H1 (cell line): ENCODE measurements at regions not wholly inside any gene's neighbourhood (a gene's known extent, or its start where the extent isn't known, plus 50 kb on each side); places are given as distances from the start of the nearest gene placed in this dataset.

Experiments
- CTCF ChIA-PET: fragments of 300-600 bp; sonication (Branson Sonifier 250); formaldehyde crosslinking; loops from one replicate; lab custom pipeline; 2021; ENCODE audit not compliant: partially characterized antibody; lab: Charles Lee
- POLR2A ChIA-PET: fragments of 300-600 bp; sonication (Branson Sonifier 250); formaldehyde crosslinking; loops from one replicate; lab custom pipeline; 2021; ENCODE audit warnings: inconsistent platforms; ENCODE audit not compliant: partially characterized antibody; lab: Charles Lee
- DNase-seq, 2 experiments: peaks; one replicate each; pipeline versions ENCODE4 v3.0.0 to v3.0.0-alpha.2; 2010 to 2022; ENCODE audit warnings: low spot score in 2 of 2, low read depth in 1 of 2, mixed read lengths in 1 of 2
- FAIRE-seq: peaks from 2 replicates; lab custom pipeline; 2011; peaks lifted over from hg19 to GRCh38; lab: Jason Lieb, UNC
- H2AFZ ChIP-seq: 2 replicates; pipeline ENCODE4 v1.8.1; 2012; ENCODE audit warnings: low read length, inconsistent platforms
- H2AK5ac ChIP-seq: 2 replicates; pipeline ENCODE4 v1.6.1; 2013; ENCODE audit warnings: low read depth, low read length
- H2BK120ac ChIP-seq: replicated peaks from 2 replicates; pipeline ENCODE3; 2013; ENCODE audit warnings: low read depth, low read length, inconsistent platforms
- H2BK12ac ChIP-seq: 2 replicates; pipeline ENCODE4 v1.6.1; 2013; ENCODE audit warnings: low read depth, low read length
- H2BK15ac ChIP-seq: 2 replicates; pipeline ENCODE4 v1.6.1; 2013; ENCODE audit warnings: low read length
- H2BK20ac ChIP-seq: 2 replicates; pipeline ENCODE4 v1.6.1; 2013; ENCODE audit warnings: low read length
- H2BK5ac ChIP-seq: 2 replicates; pipeline ENCODE4 v1.6.1; 2013; ENCODE audit warnings: low read depth, low read length
- H3K14ac ChIP-seq: 2 replicates; pipeline ENCODE4 v1.6.1; 2013; ENCODE audit warnings: inconsistent platforms; ENCODE audit not compliant: insufficient read length
- H3K18ac ChIP-seq: 2 replicates; pipeline ENCODE4 v1.6.1; 2013; ENCODE audit warnings: low read length; ENCODE audit errors: extremely low read depth
- H3K23ac ChIP-seq: 2 replicates; pipeline ENCODE4 v1.6.1; 2013; ENCODE audit warnings: inconsistent platforms; ENCODE audit not compliant: insufficient read length
- H3K23me2 ChIP-seq: 2 replicates; pipeline ENCODE4 v1.6.1; 2013; ENCODE audit warnings: low read depth, low read length
- H3K27ac ChIP-seq: 2 replicates; pipeline ENCODE4 v1.6.1; 2011; ENCODE audit warnings: low read depth, low read length, inconsistent platforms
- H3K27me3 ChIP-seq, 4 experiments: replicated peaks in 1 of 4; 1 replicate in 1 of 4; 2 replicates in 3 of 4; pipeline versions ENCODE4 v1.6.1 to v1.8.1; 2011 to 2013; ENCODE audit warnings: low read length in 3 of 4, mild to moderate bottlenecking in 3 of 4, inconsistent platforms in 2 of 4, mixed read lengths in 2 of 4, moderate library complexity in 1 of 4; ENCODE audit not compliant: control insufficient read depth in 3 of 4, insufficient read depth in 3 of 4; ENCODE audit errors: extremely low read depth in 1 of 4
- H3K36me3 ChIP-seq, 4 experiments: 2 replicates each; pipeline versions ENCODE4 v1.6.1 to v1.8.1; 2011 to 2013; ENCODE audit warnings: mild to moderate bottlenecking in 4 of 4, low read length in 3 of 4, moderate library complexity in 2 of 4, control low read depth in 1 of 4, inconsistent platforms in 1 of 4; ENCODE audit not compliant: insufficient read depth in 4 of 4, control insufficient read depth in 2 of 4
- H3K4ac ChIP-seq: replicated peaks from 2 replicates; pipeline ENCODE3; 2013; ENCODE audit warnings: low read length, low read depth, mixed read lengths, inconsistent platforms; ENCODE audit not compliant: insufficient read length
- H3K4me1 ChIP-seq, 4 experiments: replicated peaks in 1 of 4; 1 replicate in 1 of 4; 2 replicates in 3 of 4; pipeline versions ENCODE4 v1.6.1 to v1.8.1; 2011 to 2013; ENCODE audit warnings: low read length in 3 of 4, inconsistent platforms in 2 of 4, mixed read lengths in 1 of 4; ENCODE audit not compliant: insufficient read depth in 4 of 4, control insufficient read depth in 3 of 4
- H3K4me2 ChIP-seq, 2 experiments: 2 replicates each; pipeline versions ENCODE4 v1.6.1 to v1.8.1; 2011 to 2013; ENCODE audit warnings: low read depth in 2 of 2, low read length in 2 of 2, control low read depth in 1 of 2, inconsistent platforms in 1 of 2, mild to moderate bottlenecking in 1 of 2; ENCODE audit not compliant: insufficient read depth in 1 of 2
- H3K4me3 ChIP-seq, 4 experiments: fragments of 200-600, 300-600 bp in 1 of 4; sonication (generic), shearing (Covaris generic), sonication (Bioruptor Twin) in 1 of 4; 2 replicates each; pipeline versions ENCODE4 v1.5.1 to v1.8.1; 2011 to 2016; ENCODE audit warnings: low read length in 4 of 4, low read depth in 3 of 4, control low read depth in 2 of 4, inconsistent platforms in 2 of 4, mild to moderate bottlenecking in 2 of 4, mixed read lengths in 1 of 4, moderate library complexity in 1 of 4; ENCODE audit not compliant: insufficient read depth in 2 of 4; ENCODE audit errors: extremely low read depth in 1 of 4
- H3K56ac ChIP-seq: replicated peaks from 2 replicates; pipeline ENCODE3; 2013; ENCODE audit warnings: low read depth, mild to moderate bottlenecking, mixed read lengths, low read length, inconsistent platforms; ENCODE audit not compliant: insufficient read length
- H3K79me1 ChIP-seq: 2 replicates; pipeline ENCODE4 v1.6.1; 2013; ENCODE audit warnings: low read depth, low read length, control low read depth
- H3K79me2 ChIP-seq, 2 experiments: 2 replicates each; pipeline versions ENCODE4 v1.6.1 to v1.8.1; 2012 to 2013; ENCODE audit warnings: low read length in 2 of 2, mild to moderate bottlenecking in 2 of 2, inconsistent platforms in 1 of 2; ENCODE audit not compliant: insufficient read depth in 2 of 2, control insufficient read depth in 1 of 2
- H3K9ac ChIP-seq, 4 experiments: replicated peaks in 1 of 4; 1 replicate in 1 of 4; 2 replicates in 3 of 4; pipeline versions ENCODE4 v1.6.1 to v1.8.1; 2011 to 2013; ENCODE audit warnings: low read depth in 3 of 4, low read length in 3 of 4, control low read depth in 2 of 4, mild to moderate bottlenecking in 2 of 4, moderate library complexity in 2 of 4, inconsistent platforms in 1 of 4; ENCODE audit errors: extremely low read depth in 1 of 4
- H3K9me3 ChIP-seq, 2 experiments: 2 replicates each; pipeline versions ENCODE4 v1.6.1 to v1.8.1; 2012 to 2013; ENCODE audit warnings: mild to moderate bottlenecking in 2 of 2, moderate library complexity in 2 of 2, control low read depth in 1 of 2, inconsistent platforms in 1 of 2, low read depth in 1 of 2, low read length in 1 of 2, mixed read lengths in 1 of 2; ENCODE audit not compliant: insufficient read depth in 2 of 2
- H4K20me1 ChIP-seq, 2 experiments: replicated peaks in 1 of 2; 2 replicates each; pipeline versions ENCODE3 to v1.8.1; 2011 to 2013; ENCODE audit warnings: inconsistent platforms in 2 of 2, low read length in 2 of 2, mild to moderate bottlenecking in 1 of 2; ENCODE audit not compliant: insufficient read depth in 2 of 2, control insufficient read depth in 1 of 2
- H4K5ac ChIP-seq: 2 replicates; pipeline ENCODE4 v1.6.1; 2013; ENCODE audit warnings: low read length, low read depth, mixed read lengths, inconsistent platforms; ENCODE audit not compliant: insufficient read length
- H4K8ac ChIP-seq: 2 replicates; pipeline ENCODE4 v1.8.0; 2013; ENCODE audit warnings: mild to moderate bottlenecking, moderate library complexity, low read length, inconsistent platforms; ENCODE audit not compliant: insufficient read depth; ENCODE audit errors: extremely low read depth
- H4K91ac ChIP-seq: replicated peaks from 2 replicates; pipeline ENCODE3; 2013; ENCODE audit warnings: low read length, mixed read lengths, inconsistent platforms; ENCODE audit not compliant: insufficient read length
- BACH1 ChIP-seq: IDR thresholded peaks from 2 replicates; pipeline ENCODE4 v1.6.1; 2012; ENCODE audit warnings: low read length, improper control_type of control experiment
- CREB1 ChIP-seq: IDR thresholded peaks from 2 replicates; pipeline ENCODE4 v1.6.1; 2012; ENCODE audit warnings: inconsistent platforms
- KDM5A ChIP-seq: fragments of 200-600 bp; IDR thresholded peaks from 2 replicates; pipeline ENCODE4 v1.7.1; 2012; ENCODE audit warnings: mild to moderate bottlenecking, low read length, inconsistent platforms, mixed read lengths
- MAFK ChIP-seq: IDR thresholded peaks from 2 replicates; pipeline ENCODE4 v1.6.1; 2012; ENCODE audit warnings: low read depth, mild to moderate bottlenecking, improper control_type of control experiment, low read length
- NANOG ChIP-seq: IDR thresholded peaks from 2 replicates; pipeline ENCODE4 v1.6.1; 2011; ENCODE audit warnings: low read length, low read depth, mild to moderate bottlenecking, inconsistent platforms; ENCODE audit not compliant: insufficient read depth, poor library complexity, severe bottlenecking
- NRF1 ChIP-seq: IDR thresholded peaks from 2 replicates; pipeline ENCODE4 v1.6.1; 2011; ENCODE audit warnings: mild to moderate bottlenecking, low read depth, low read length, improper control_type of control experiment
- POLR2AphosphoS5 ChIP-seq: IDR thresholded peaks from 2 replicates; pipeline ENCODE4 v1.6.1; 2011; ENCODE audit warnings: low read depth, low read length
- RAD21 ChIP-seq, 2 experiments: IDR thresholded peaks in 1 of 2; conservative IDR thresholded peaks in 1 of 2; 2 replicates each; pipeline ENCODE4 v1.6.1; 2011; ENCODE audit warnings: low read depth in 2 of 2, low read length in 2 of 2, improper control_type of control experiment in 1 of 2, inconsistent platforms in 1 of 2, mild to moderate bottlenecking in 1 of 2, moderate library complexity in 1 of 2
- TAF7 ChIP-seq: optimal IDR thresholded peaks from 2 replicates; pipeline ENCODE3; 2011; ENCODE audit warnings: low read depth, mild to moderate bottlenecking, inconsistent platforms, low read length, moderate library complexity, borderline replicate concordance
- TEAD4 ChIP-seq: IDR thresholded peaks from 2 replicates; pipeline ENCODE4 v1.6.1; 2012; ENCODE audit warnings: low read depth, low read length, inconsistent platforms, mixed read lengths
- USF2 ChIP-seq: IDR thresholded peaks from 2 replicates; pipeline ENCODE4 v1.6.1; 2011; ENCODE audit warnings: low read length, improper control_type of control experiment
- WGBS, 2 experiments: shearing (Covaris generic) in 1 of 2; methylation state at CpG; one replicate each; pipeline versions ENCODE4 v1.1.6 to v1.1.7; 2013 to 2015; ENCODE audit warnings: low lambda C conversion rate in 2 of 2, mixed read lengths in 2 of 2, inconsistent platforms in 1 of 2, low coverage in 1 of 2, missing lambda C conversion rate in 1 of 2; ENCODE audit not compliant: insufficient replicate concordance in 2 of 2, insufficient coverage in 1 of 2, insufficient read length in 1 of 2; ENCODE audit errors: extremely low coverage in 1 of 2, missing lambda C conversion rate in 1 of 2; 5-methylcytosine and 5-hydroxymethylcytosine counted together
- TF ChIP-seq, protein P1 (sequence below): IDR thresholded peaks from 2 replicates; pipeline ENCODE4 v1.6.1; 2011; ENCODE audit warnings: low read depth, mild to moderate bottlenecking, low read length; ENCODE audit not compliant: insufficient read depth

GRCh38 chr6:6866656-6867403 lies 240.9 kb upstream of the RREB1 start:
- no peak overlapping the region for H4K8ac ChIP-seq
- H3K4ac ChIP-seq = no peak overlapping the region
- no peak overlapping the region for H2BK15ac ChIP-seq
- H3K27me3 ChIP-seq = no peaks in the 10 kb centered on the region
- H2BK5ac ChIP-seq = no peak overlapping the region; the same call in 1 of the 2 replicates
- no peaks in the 10 kb centered on the region for H3K23me2 ChIP-seq
- WGBS, 2 experiments = 92% methylated on average over 7 of the region's 7 CpGs; no CpG with 5 or more reads in 1 of the 2 experiments
- no peak overlapping the region for H3K9ac ChIP-seq
- H2AK5ac ChIP-seq = no peak overlapping the region
- no peaks in the 10 kb centered on the region for H3K79me2 ChIP-seq
- H4K91ac ChIP-seq = no peak overlapping the region
- no peaks in the 10 kb centered on the region for H3K36me3 ChIP-seq
- DNase-seq = no peak
- FAIRE-seq = no peak
- no peaks in the 10 kb centered on the region for H3K4me1 ChIP-seq
- H4K20me1 ChIP-seq = no peaks in the 10 kb centered on the region
- no peak overlapping the region for H2BK120ac ChIP-seq
- CTCF ChIA-PET = interaction anchor here (0.9 kb wide), 1 partner anchor 189 kb away, joined by 3 read pairs; no protein-coding TSS in a partner anchor
- H3K4me2 ChIP-seq = no peak overlapping the region
- no peak overlapping the region for H2AFZ ChIP-seq
- H3K79me1 ChIP-seq = no peaks in the 10 kb centered on the region
- H3K56ac ChIP-seq = no peak overlapping the region
- H3K18ac ChIP-seq = no peak overlapping the region
- H3K27ac ChIP-seq = no peak overlapping the region
- H3K4me3 ChIP-seq = no peak overlapping the region
- H2BK12ac ChIP-seq = no peak overlapping the region
- POLR2A ChIA-PET = no interaction called here
- H4K5ac ChIP-seq = no peak overlapping the region
- no peak overlapping the region for H3K23ac ChIP-seq
- no peaks in the 10 kb centered on the region for H3K9me3 ChIP-seq
- no peak overlapping the region for H2BK20ac ChIP-seq
- H3K14ac ChIP-seq = no peak overlapping the region
- TF ChIP-seq RAD21 (IDR thresholded peaks at IDR 0.05 in 1 of 2, conservative IDR thresholded peaks at IDR 0.05 in 1 of 2; ENCODE audit: low read depth in 2 of 2, low read length in 2 of 2) (no peak), POLR2AphosphoS5 (no peak), MAFK (no peak), CREB1 (no peak), BACH1 (no peak), TEAD4 (no peak), KDM5A (no peak), USF2 (no peak), NANOG (no peak), NRF1 (no peak), TAF7 (no peak)
- TF ChIP-seq, protein P1, sequence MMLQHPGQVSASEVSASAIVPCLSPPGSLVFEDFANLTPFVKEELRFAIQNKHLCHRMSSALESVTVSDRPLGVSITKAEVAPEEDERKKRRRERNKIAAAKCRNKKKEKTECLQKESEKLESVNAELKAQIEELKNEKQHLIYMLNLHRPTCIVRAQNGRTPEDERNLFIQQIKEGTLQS = no peak
